K562 (cell line): ENCODE measurements at regions not wholly inside any gene's neighbourhood (a gene's known extent, or its start where the extent isn't known, plus 50 kb on each side); places are given as distances from the start of the nearest gene placed in this dataset.

Experiments
- ATAC-seq: fragments of 200-7000 bp; cut with Tn5 transposase; 3 replicates; pipeline ENCODE4 v1.9.1; 2020; ENCODE audit warnings: moderate library complexity
- BruUV-seq: library from RNA; stranded (reverse); fragments of 400-500 nt; replicated peaks from 2 replicates; lab custom pipeline; 2021; lab: Mats Ljungman, UMichigan
- CTCF ChIA-PET: fragments of 300-600 bp; formaldehyde crosslinking; extraction: SDS; loops from one replicate; lab custom pipeline; 2021; ENCODE audit warnings: low intra/inter-chr PET ratio; lab: Yijun Ruan, JAX
- POLR2A ChIA-PET: fragments of 300-600, 350-650 bp; sonication (Branson Sonifier 250); formaldehyde crosslinking; extraction: SDS; loops from one replicate; lab custom pipeline; 2021; ENCODE audit warnings: antibody characterized with exemption, inconsistent platforms; lab: Yijun Ruan, JAX
- DNase-seq, 4 experiments: peaks; one replicate each; pipeline versions ENCODE4 v3.0.0 to v3.0.0-alpha.2; 2011 to 2018; ENCODE audit warnings: low spot score in 3 of 4, mixed read lengths in 3 of 4; ENCODE audit errors: extremely low read depth in 1 of 4
- FAIRE-seq: peaks from 2 replicates; lab custom pipeline; 2011; peaks lifted over from hg19 to GRCh38; lab: Jason Lieb, UNC
- H2AFZ ChIP-seq: 2 replicates; pipeline ENCODE4 v1.6.0; 2011; ENCODE audit warnings: low read depth, low read length, control low read depth, inconsistent platforms
- H3K27ac ChIP-seq: fragments of 200-600 bp; 3 replicates; pipeline ENCODE4 v1.8.0; 2011; ENCODE audit warnings: low read depth, mild to moderate bottlenecking, control low read depth, inconsistent platforms, low read length, moderate library complexity, mixed read lengths; ENCODE audit errors: extremely low read depth
- H3K27me3 ChIP-seq, 2 experiments: fragments of 300-600 bp in 1 of 2; 2 replicates in 1 of 2; 3 replicates in 1 of 2; pipeline versions ENCODE4 v1.6.0 to v1.8.0; 2011; ENCODE audit warnings: inconsistent platforms in 2 of 2, low read length in 2 of 2, mild to moderate bottlenecking in 1 of 2, mixed read lengths in 1 of 2, moderate library complexity in 1 of 2; ENCODE audit not compliant: control insufficient read depth in 2 of 2, insufficient read depth in 2 of 2
- H3K36me3 ChIP-seq: fragments of 300-600 bp; 3 replicates; pipeline ENCODE4 v1.8.0; 2011; ENCODE audit warnings: mild to moderate bottlenecking, low read length, inconsistent platforms; ENCODE audit not compliant: control insufficient read depth, insufficient read depth
- H3K4me1 ChIP-seq, 2 experiments: fragments of 200-600 bp in 1 of 2; replicated peaks in 1 of 2; 2 replicates in 1 of 2; 3 replicates in 1 of 2; pipeline versions ENCODE4 v1.5.1 to v1.8.0; 2011; ENCODE audit warnings: inconsistent platforms in 2 of 2, low read length in 2 of 2, mild to moderate bottlenecking in 1 of 2, mixed read lengths in 1 of 2, moderate library complexity in 1 of 2; ENCODE audit not compliant: control insufficient read depth in 2 of 2, insufficient read depth in 2 of 2
- H3K4me2 ChIP-seq: 2 replicates; pipeline ENCODE4 v1.6.1; 2011; ENCODE audit warnings: low read length, control low read depth, inconsistent platforms, mixed read lengths; ENCODE audit not compliant: insufficient read depth
- H3K4me3 ChIP-seq: fragments of 200-600 bp; sonication (generic), shearing (Covaris generic); 2 replicates; pipeline ENCODE4 v1.5.1; 2016; ENCODE audit warnings: control low read depth, inconsistent platforms
- H3K79me2 ChIP-seq: fragments of 200-600 bp; 3 replicates; pipeline ENCODE4 v1.8.0; 2011; ENCODE audit warnings: low read length, inconsistent platforms; ENCODE audit not compliant: control insufficient read depth, insufficient read depth
- H3K9ac ChIP-seq, 2 experiments: 2 replicates each; pipeline versions ENCODE4 v1.6.0 to v1.6.1; 2011; ENCODE audit warnings: low read depth in 2 of 2, low read length in 2 of 2, control low read depth in 1 of 2, inconsistent platforms in 1 of 2, mild to moderate bottlenecking in 1 of 2, mixed read lengths in 1 of 2; ENCODE audit not compliant: insufficient read depth in 1 of 2
- H3K9me1 ChIP-seq: one replicate; pipeline ENCODE4 v1.6.0; 2011; ENCODE audit warnings: inconsistent platforms, mild to moderate bottlenecking, low read length, moderate library complexity; ENCODE audit not compliant: control insufficient read depth, insufficient read depth
- H3K9me3 ChIP-seq: replicated peaks from 2 replicates; pipeline ENCODE4 v1.5.1; 2011; ENCODE audit warnings: low read depth, low read length, inconsistent platforms; ENCODE audit not compliant: control insufficient read depth, insufficient read depth
- H4K20me1 ChIP-seq: replicated peaks from 2 replicates; pipeline ENCODE4 v1.6.1; 2011; ENCODE audit warnings: low read length, inconsistent platforms, mixed read lengths; ENCODE audit not compliant: control insufficient read depth, insufficient read depth
- SOX6 ChIP-seq: fragments of 450-650 bp; IDR thresholded peaks from 2 replicates; pipeline ENCODE4 v1.6.1; 2014; ENCODE audit warnings: mild to moderate bottlenecking
- ZNF12 ChIP-seq: sonication (generic); formaldehyde crosslinking; IDR thresholded peaks from 2 replicates; pipeline ENCODE4 v1.4.0; 2020; ENCODE audit warnings: mild to moderate bottlenecking, missing genetic modification reagents
- ZNF445 ChIP-seq: fragments of 250-450 bp; sonication (Bioruptor Pico); IDR thresholded peaks from 2 replicates; pipeline ENCODE4 v1.4.0; 2020; ENCODE audit warnings: low read depth, mild to moderate bottlenecking, moderate library complexity
- WGBS: fragments of 100-300 bp; shearing (Covaris generic); methylation state at CpG from one replicate; pipeline ENCODE4 v1.1.6; 2016; ENCODE audit warnings: low coverage, mixed read lengths; ENCODE audit not compliant: insufficient coverage; ENCODE audit errors: missing lambda C conversion rate; 5-methylcytosine and 5-hydroxymethylcytosine counted together
- in situ Hi-C: fragments of 300-500 bp; cut with MboI; formaldehyde crosslinking; loops from 4 replicates; pipeline ENCODE4 v1.15.0; 2018; ENCODE audit warnings: inconsistent platforms, mixed read lengths
- intact Hi-C: fragments of 100-400 bp; cut with micrococcal nuclease; formaldehyde crosslinking; loops from 2 replicates; pipeline ENCODE4 v1.14.2; 2022
- TF ChIP-seq, protein P1 (sequence below): sonication (generic); formaldehyde crosslinking; IDR thresholded peaks from 2 replicates; pipeline ENCODE4 v1.9.0; 2022; ENCODE audit warnings: mild to moderate bottlenecking, missing genetic modification reagents
- TF ChIP-seq, protein P2 (sequence below): fragments of 250-450 bp; sonication (Bioruptor Pico); IDR thresholded peaks from 2 replicates; pipeline ENCODE4 v1.4.0; 2020; ENCODE audit warnings: mild to moderate bottlenecking, moderate library complexity
- TF ChIP-seq, protein P3 (sequence below): fragments of 250-450 bp; sonication (Bioruptor Pico); IDR thresholded peaks from 2 replicates; pipeline ENCODE4 v1.8.0; 2022; ENCODE audit warnings: inconsistent platforms

DNA sequence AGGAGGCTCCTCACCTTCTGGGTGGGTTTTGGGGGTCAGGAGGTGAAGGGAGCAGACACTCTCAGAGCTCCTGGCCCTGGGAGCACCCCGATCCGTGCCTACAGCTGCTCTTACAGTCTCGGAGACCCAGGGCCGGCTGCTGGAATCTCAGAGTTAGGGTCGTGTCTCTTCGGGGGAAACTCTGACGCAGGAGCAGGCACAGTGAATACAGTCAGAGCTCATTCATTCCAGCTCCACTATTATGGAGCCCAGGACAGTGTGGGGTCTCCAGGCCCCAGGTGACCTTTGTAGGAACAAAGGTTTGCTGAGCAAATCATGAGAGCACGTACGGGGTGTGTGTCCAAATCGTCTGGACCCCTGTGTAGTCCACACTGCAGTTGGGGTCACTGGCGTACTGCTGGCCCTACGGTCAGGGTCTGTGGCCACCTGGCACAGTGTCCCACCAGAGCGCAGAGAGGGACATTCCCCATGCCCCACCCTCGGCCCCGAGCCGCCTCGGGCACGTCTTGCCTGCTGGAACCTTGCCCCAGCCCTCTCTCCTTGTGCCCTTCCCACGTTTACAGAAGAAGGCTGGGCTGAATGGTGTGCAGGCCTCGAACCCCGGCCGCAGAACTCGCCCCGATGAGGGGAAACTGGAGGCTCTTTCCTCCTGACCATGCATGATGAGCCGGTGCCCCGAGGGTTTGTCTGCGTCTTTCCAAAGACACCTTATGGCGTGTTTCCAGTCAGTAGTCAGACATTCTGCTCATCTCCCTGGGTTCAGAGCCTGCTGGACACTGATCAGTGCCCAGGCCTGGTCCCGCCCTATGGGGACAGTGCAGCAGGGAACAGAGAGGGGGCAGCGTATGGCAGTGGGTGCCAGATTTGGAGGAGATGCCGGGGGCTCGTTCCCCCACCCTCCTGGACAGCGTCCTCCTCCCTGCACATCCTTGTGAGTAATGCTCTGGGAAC, 1166.6 kb downstream of the BRD1 start (continued):
- TF ChIP-seq, protein P1, sequence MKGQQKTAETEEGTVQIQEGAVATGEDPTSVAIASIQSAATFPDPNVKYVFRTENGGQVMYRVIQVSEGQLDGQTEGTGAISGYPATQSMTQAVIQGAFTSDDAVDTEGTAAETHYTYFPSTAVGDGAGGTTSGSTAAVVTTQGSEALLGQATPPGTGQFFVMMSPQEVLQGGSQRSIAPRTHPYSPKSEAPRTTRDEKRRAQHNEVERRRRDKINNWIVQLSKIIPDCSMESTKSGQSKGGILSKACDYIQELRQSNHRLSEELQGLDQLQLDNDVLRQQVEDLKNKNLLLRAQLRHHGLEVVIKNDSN (CRISPR knock-in tag): no peak
- TF ChIP-seq, protein P2, sequence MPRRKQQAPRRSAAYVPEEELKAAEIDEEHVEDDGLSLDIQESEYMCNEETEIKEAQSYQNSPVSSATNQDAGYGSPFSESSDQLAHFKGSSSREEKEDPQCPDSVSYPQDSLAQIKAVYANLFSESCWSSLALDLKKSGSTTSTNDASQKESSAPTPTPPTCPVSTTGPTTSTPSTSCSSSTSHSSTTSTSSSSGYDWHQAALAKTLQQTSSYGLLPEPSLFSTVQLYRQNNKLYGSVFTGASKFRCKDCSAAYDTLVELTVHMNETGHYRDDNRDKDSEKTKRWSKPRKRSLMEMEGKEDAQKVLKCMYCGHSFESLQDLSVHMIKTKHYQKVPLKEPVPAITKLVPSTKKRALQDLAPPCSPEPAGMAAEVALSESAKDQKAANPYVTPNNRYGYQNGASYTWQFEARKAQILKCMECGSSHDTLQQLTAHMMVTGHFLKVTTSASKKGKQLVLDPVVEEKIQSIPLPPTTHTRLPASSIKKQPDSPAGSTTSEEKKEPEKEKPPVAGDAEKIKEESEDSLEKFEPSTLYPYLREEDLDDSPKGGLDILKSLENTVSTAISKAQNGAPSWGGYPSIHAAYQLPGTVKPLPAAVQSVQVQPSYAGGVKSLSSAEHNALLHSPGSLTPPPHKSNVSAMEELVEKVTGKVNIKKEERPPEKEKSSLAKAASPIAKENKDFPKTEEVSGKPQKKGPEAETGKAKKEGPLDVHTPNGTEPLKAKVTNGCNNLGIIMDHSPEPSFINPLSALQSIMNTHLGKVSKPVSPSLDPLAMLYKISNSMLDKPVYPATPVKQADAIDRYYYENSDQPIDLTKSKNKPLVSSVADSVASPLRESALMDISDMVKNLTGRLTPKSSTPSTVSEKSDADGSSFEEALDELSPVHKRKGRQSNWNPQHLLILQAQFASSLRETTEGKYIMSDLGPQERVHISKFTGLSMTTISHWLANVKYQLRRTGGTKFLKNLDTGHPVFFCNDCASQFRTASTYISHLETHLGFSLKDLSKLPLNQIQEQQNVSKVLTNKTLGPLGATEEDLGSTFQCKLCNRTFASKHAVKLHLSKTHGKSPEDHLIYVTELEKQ (CRISPR knock-in tag): no peak

DNA sequence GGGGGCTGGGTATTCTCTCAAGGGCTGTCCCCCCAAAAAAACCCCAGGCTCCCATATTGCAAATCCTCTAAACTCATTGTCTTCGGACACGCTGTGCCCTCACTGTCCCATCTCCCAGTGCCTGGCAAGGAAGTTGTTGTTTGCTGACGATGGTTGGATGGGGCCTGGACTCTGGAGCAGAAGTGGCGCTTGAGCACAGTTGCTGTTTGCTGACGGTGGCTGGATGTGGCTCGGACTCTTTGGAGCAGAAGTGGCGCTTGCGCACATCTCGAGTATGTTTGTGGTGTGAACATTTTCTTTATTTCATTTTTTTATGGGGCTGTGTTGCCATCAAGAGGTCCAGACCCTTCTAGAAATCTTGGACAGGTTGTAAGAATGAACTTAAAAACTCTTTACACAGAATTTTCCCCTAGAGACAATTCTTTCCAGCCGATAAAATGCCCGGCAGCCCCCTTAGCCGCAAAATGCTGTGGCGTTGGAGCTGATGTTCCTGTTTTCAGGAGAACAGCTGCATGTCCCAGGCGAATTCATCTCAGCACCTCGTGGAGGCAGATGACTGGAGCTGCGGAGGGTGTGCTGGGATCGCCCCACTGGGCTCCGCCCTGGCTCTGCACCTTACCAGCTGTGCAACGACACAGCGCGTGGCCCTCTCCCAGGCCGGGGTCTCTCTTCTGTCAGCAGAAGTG, 1167.4 kb downstream of the BRD1 start:
- Histone ChIP-seq H3K79me2 (no peaks in the 10 kb centered on the region), H3K9me3 (no peaks in the 10 kb centered on the region), H2AFZ (no peak overlapping the region), H3K27ac (no peak overlapping the region), H3K4me3 (no peak overlapping the region), H3K4me1 (no peaks in the 10 kb centered on the region), H3K9me1 (no peaks in the 10 kb centered on the region), H3K9ac (no peak overlapping the region), H3K36me3 (no peaks in the 10 kb centered on the region), H3K27me3 (no peaks in the 10 kb centered on the region; a peak in 1 of 5 replicates), H3K4me2 (no peak overlapping the region), H4K20me1 (no peaks in the 10 kb centered on the region)
- 7% methylated on average over 18 of the region's 22 CpGs for WGBS
- DNase-seq (no peak), ATAC-seq (no peak), FAIRE-seq (no peak)
- intact Hi-C loops (no loop called here), in situ Hi-C loops (no loop called here)
- BruUV-seq: no TSS peak
- ChIA-PET CTCF (no interaction called here), POLR2A (no interaction called here)
- no peak for TF ChIP-seq ZNF445 (CRISPR knock-in tag)
- TF ChIP-seq SOX6: no peak
- TF ChIP-seq, protein P3, sequence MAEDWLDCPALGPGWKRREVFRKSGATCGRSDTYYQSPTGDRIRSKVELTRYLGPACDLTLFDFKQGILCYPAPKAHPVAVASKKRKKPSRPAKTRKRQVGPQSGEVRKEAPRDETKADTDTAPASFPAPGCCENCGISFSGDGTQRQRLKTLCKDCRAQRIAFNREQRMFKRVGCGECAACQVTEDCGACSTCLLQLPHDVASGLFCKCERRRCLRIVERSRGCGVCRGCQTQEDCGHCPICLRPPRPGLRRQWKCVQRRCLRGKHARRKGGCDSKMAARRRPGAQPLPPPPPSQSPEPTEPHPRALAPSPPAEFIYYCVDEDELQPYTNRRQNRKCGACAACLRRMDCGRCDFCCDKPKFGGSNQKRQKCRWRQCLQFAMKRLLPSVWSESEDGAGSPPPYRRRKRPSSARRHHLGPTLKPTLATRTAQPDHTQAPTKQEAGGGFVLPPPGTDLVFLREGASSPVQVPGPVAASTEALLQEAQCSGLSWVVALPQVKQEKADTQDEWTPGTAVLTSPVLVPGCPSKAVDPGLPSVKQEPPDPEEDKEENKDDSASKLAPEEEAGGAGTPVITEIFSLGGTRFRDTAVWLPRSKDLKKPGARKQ (CRISPR knock-in tag): no peak
- no peak for TF ChIP-seq ZNF12 (CRISPR knock-in tag)
